Psoas muscle (tissue), 7 donors: ENCODE measurements at regions not wholly inside any gene's neighbourhood (a gene's known extent, or its start where the extent isn't known, plus 50 kb on each side); places are given as distances from the start of the nearest gene placed in this dataset.

Experiments used
- ATAC-seq, 4 donors: fragments of 200-7000 bp; cut with Tn5 transposase; one replicate each; pipeline ENCODE4 v1.9.1; 2020; ENCODE audit warnings: moderate library complexity in 3 of 4, mild to moderate bottlenecking in 2 of 4
- DNase-seq, 2 donors: peaks; one replicate each; pipeline ENCODE4 v3.0.0-alpha.2; 2020
- H3K27ac ChIP-seq: fragments of 200-600 bp; one replicate; pipeline ENCODE4 v1.8.0; 2022
- H3K27me3 ChIP-seq, 3 donors: fragments of 200-600 bp in 1 of 3; one replicate each; pipeline versions ENCODE4 v1.6.1 to v1.8.0; 2013 to 2022; ENCODE audit warnings: low read length in 2 of 3, mild to moderate bottlenecking in 2 of 3, moderate library complexity in 1 of 3; ENCODE audit not compliant: insufficient read depth in 3 of 3
- H3K36me3 ChIP-seq, 2 donors: fragments of 200-600 bp in 1 of 2; one replicate each; pipeline versions ENCODE4 v1.6.1 to v1.8.0; 2013 to 2022; ENCODE audit warnings: low read depth in 1 of 2, mild to moderate bottlenecking in 1 of 2, moderate library complexity in 1 of 2; ENCODE audit not compliant: insufficient read depth in 1 of 2
- H3K4me1 ChIP-seq: fragments of 200-600 bp; one replicate; pipeline ENCODE4 v1.8.0; 2022
- H3K4me3 ChIP-seq: fragments of 200-600 bp; one replicate; pipeline ENCODE4 v1.8.0; 2022; ENCODE audit warnings: mild to moderate bottlenecking
- H3K9me3 ChIP-seq: fragments of 200-600 bp; one replicate; pipeline ENCODE4 v1.8.0; 2022
- WGBS, 3 donors: extraction: QIAGEN DNeasy Blood & Tissue Kit; methylation state at CpG; one replicate each; pipeline versions ENCODE4 v1.1.6 to v1.1.7; 2013; 5-methylcytosine and 5-hydroxymethylcytosine counted together
- intact Hi-C, 2 donors: fragments of 100-400 bp; cut with DNase I; formaldehyde crosslinking; loops; one replicate each; pipeline versions ENCODE4 v1.11.0 to v1.14.2; 2022
- TF ChIP-seq, protein P1 (sequence below): fragments of 200-600 bp; IDR thresholded peaks from one replicate; pipeline ENCODE4 v1.8.0; 2022; ENCODE audit warnings: antibody characterized with exemption
- donor health status: healthy with polysubstance abuse.
- donor health status: DM: no; HTN: no; CAD: no; lungs with moderate emphysema.
- donor health status: Bipolar disorder and iron deficiency.
- donor health status: healthy.
- donor health status: DM: yes; HTN: yes; CAD: no.
- donor health status: DM: no; HTN: no; CAD: no.
- donor health status: DM: yes; HTN: yes; CAD: no.

- TF ChIP-seq, protein P1, sequence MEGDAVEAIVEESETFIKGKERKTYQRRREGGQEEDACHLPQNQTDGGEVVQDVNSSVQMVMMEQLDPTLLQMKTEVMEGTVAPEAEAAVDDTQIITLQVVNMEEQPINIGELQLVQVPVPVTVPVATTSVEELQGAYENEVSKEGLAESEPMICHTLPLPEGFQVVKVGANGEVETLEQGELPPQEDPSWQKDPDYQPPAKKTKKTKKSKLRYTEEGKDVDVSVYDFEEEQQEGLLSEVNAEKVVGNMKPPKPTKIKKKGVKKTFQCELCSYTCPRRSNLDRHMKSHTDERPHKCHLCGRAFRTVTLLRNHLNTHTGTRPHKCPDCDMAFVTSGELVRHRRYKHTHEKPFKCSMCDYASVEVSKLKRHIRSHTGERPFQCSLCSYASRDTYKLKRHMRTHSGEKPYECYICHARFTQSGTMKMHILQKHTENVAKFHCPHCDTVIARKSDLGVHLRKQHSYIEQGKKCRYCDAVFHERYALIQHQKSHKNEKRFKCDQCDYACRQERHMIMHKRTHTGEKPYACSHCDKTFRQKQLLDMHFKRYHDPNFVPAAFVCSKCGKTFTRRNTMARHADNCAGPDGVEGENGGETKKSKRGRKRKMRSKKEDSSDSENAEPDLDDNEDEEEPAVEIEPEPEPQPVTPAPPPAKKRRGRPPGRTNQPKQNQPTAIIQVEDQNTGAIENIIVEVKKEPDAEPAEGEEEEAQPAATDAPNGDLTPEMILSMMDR, result no peak
- Histone ChIP-seq H3K4me3 (no peak overlapping the region), H3K36me3 (no peaks in the 10 kb centered on the region), H3K27ac (no peak overlapping the region), H3K27me3 (no peaks in the 10 kb centered on the region), H3K4me1 (no peaks in the 10 kb centered on the region), H3K9me3 (no peaks in the 10 kb centered on the region)
- 20 to 58% (median 48%) methylated on average over 2 of the region's 2 CpGs for WGBS, 3 donors
- intact Hi-C loops, result loop anchor here in 1 of 2 donors (10.0 kb wide), 1 partner anchor 217 kb away; no protein-coding TSS in a partner anchor
- DNase-seq, result peak; percentile 48 to 61
- ATAC-seq, result peak in 2 of 4 donors; percentile 31 to 53
These were observed 104.8 kb upstream of the ATP1A1 start for GRCh38 chr1:116268211-116268610.

DNA sequence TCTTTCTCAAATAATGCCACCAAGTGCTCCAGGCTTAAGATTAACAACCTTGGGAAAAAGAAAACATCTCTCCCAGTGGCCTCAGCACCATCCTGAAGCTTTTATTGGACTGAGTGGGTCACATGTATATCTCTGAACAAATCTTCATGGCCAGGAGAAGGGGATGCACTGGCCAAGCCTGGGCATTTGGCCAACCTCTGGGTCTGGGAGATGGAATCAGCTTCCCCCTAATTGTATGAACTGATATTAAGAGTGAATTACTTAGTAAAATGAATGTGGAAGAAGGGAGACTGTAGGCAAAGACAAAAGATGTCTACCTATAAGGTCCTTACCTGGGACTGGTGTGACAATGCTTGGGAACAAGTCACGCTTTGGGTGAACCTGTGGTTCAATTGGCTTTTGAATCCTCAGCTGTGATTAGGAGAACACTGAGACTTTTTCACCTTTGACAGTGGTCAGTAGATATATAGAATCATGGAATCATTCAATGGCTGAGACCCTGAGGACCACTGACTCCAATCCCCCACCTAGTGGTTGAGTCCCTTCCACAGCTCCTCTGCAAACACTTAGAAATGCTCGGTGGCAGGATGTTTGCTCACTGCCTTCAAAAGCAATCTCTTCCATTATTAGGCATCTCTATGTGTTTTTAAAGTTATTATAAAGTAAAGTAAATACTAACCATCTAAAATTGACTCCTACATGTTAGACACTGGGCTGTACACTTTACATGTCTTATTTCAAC, 102.6 kb upstream of the ATP1A1 start:
- 81 to 86% (median 82%) methylated on average over 2 of the region's 2 CpGs for WGBS, 3 donors
- Histone ChIP-seq H3K4me3 (no peak overlapping the region), H3K27me3 (no peaks in the 10 kb centered on the region), H3K36me3 (no peaks in the 10 kb centered on the region), H3K27ac (no peak overlapping the region), H3K9me3 (no peaks in the 10 kb centered on the region), H3K4me1 (no peaks in the 10 kb centered on the region)
- TF ChIP-seq, protein P1, result no peak
- intact Hi-C loops, result no loop called here
- no peak for ATAC-seq
- DNase-seq, result no peak

DNA sequence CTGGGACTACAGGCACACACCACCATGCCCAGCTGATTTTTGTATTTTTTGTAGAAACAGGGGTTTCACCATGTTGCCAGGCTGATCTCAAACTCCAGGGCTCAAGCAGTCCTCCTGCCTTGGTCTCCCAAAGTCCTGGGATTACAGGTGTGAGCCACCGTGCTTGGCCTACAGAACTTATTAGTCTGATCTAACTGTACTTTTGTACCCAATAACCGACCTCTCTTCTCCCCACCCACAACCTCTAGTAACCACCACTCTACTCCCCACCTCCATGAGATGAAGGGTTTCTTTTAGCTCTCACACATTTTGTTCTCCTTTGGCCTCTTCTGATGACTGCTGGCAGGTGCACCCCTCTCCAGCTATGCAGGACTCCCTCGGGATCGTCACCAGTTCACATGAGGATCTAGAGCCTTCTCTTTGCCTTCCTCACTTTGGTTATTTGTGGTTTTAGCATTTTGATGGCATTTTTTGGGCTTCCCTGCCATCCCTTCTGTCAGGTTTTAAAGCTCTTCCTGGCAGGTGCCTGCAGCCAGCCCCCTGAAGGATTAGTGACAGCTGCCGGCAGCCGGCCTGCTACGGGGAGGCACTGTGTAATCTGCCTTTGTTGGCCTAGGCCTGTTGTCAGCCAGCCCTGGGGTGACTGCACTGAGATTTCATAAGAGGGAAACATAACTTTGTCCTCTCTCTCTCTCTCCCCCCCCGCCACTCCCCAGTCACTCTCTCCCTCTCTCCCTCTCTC, 99.8 kb upstream of the ATP1A1 start:
- TF ChIP-seq, protein P1, result no peak
- DNase-seq (peak; percentile 58 to 84), ATAC-seq (peak; percentile 95 to 99 (median 98))
- H3K9me3 ChIP-seq, result no peaks in the 10 kb centered on the region
- no peak overlapping the region for H3K4me3 ChIP-seq
- H3K27ac ChIP-seq, result no peak overlapping the region
- no peaks in the 10 kb centered on the region for H3K27me3 ChIP-seq
- intact Hi-C loops, result no loop called here
- no peaks in the 10 kb centered on the region for H3K36me3 ChIP-seq
- no peaks in the 10 kb centered on the region for H3K4me1 ChIP-seq
- WGBS, 3 donors, result 35 to 45% (median 40%) methylated on average over 8 of the region's 8 CpGs

- intact Hi-C loops, result no loop called here
- Histone ChIP-seq H3K36me3 (no peaks in the 10 kb centered on the region), H3K27ac (no peak overlapping the region), H3K9me3 (no peaks in the 10 kb centered on the region), H3K4me1 (no peaks in the 10 kb centered on the region), H3K27me3 (no peaks in the 10 kb centered on the region), H3K4me3 (no peak overlapping the region)
- 96 to 99% (median 97%) methylated on average over 7 of the region's 7 CpGs for WGBS, 3 donors
- DNase-seq (no peak), ATAC-seq (no peak)
- TF ChIP-seq, protein P1, result no peak
These were observed 96.5 kb upstream of the ATP1A1 start for GRCh38 chr1:116276532-116276931.
